ENCODE measurements at regions not wholly inside any gene's neighbourhood (a gene's known extent, or its start where the extent isn't known, plus 50 kb on each side); places are given as distances from the start of the nearest gene placed in this dataset.
A peak's percentile ranks its signal among the peaks of the same experiment; 100 is the strongest.
"Not testable (repeated sequence)": the region's sequence is repeated elsewhere in the genome, so short reads cannot be mapped to it uniquely, and the experiment has no call there.

DNA sequence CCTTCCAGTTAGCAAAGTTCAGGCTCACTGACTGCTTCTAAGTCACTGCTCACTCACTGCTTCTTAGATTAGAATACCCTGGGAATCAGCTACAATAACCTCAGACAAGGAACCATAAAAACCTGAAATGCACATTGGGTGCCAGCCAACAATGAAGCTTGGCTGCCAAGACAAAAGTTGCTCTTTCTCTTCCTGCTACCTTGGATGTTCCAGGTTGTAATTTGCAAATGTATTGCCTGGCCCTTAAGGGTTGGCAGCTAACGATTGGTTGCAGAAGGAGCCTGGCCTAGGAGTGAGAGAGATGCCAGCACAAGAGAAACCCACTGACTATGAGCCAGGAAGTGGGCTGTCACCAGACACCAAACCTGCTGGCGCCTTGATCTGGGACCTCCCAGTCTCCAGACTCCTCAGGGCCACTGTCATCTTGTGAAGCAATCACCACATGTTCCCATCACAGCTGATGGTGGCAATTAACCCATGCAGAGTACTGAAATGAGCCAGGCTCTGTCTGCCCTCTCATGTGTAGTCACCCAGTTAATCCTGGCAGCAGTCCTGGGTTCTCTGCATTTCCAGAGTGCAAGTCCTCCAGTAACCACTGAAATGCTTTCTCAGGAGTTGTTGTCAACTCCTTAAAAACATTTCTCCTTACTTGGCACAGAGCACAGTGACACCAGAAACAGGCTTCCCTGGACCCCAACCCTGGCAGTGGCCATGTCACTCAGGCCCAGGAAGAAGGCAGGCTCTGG is 240.3 kb upstream of the NPAP1 start:
- not testable (repeated sequence) for DNase-seq (ENCODE audit: low read depth in 6 of 9, low spot score in 9 of 9); H3K4me3 ChIP-seq (ENCODE audit: low read length in 2 of 2); H3K4me1 ChIP-seq (ENCODE audit: control insufficient read depth in 2 of 2, insufficient read depth in 2 of 2, low read length in 2 of 2); H3K9me3 ChIP-seq (ENCODE audit: control insufficient read depth in 2 of 2, insufficient read depth in 1 of 2, low read length in 1 of 2); H3K27ac ChIP-seq (ENCODE audit: low read depth in 1 of 2, low read length in 1 of 2); H3K36me3 ChIP-seq (ENCODE audit: control insufficient read depth in 2 of 2, insufficient read depth in 2 of 2, low read length in 1 of 2); H3K27me3 ChIP-seq (ENCODE audit: control insufficient read depth in 2 of 2, insufficient read depth in 1 of 2, low read length in 1 of 2)
- WGBS = 63% methylated on average over 2 of the region's 2 CpGs

GRCh38 chr15:24437270-24437669 is 238.3 kb upstream of the NPAP1 start:
- not testable (repeated sequence) for DNase-seq (ENCODE audit: low read depth in 6 of 9, low spot score in 9 of 9); H3K9me3 ChIP-seq (ENCODE audit: control insufficient read depth in 2 of 2, insufficient read depth in 1 of 2, low read length in 1 of 2); H3K27me3 ChIP-seq (ENCODE audit: control insufficient read depth in 2 of 2, insufficient read depth in 1 of 2, low read length in 1 of 2); H3K4me3 ChIP-seq (ENCODE audit: low read length in 2 of 2); H3K36me3 ChIP-seq (ENCODE audit: control insufficient read depth in 2 of 2, insufficient read depth in 2 of 2, low read length in 1 of 2); H3K27ac ChIP-seq (ENCODE audit: low read depth in 1 of 2, low read length in 1 of 2); H3K4me1 ChIP-seq (ENCODE audit: control insufficient read depth in 2 of 2, insufficient read depth in 2 of 2, low read length in 2 of 2)
- WGBS = 63% methylated on average over 4 of the region's 5 CpGs

- H3K27me3 ChIP-seq (ENCODE audit: control insufficient read depth in 2 of 2, insufficient read depth in 1 of 2, low read length in 1 of 2); H3K27ac ChIP-seq (ENCODE audit: low read depth in 1 of 2, low read length in 1 of 2); H3K36me3 ChIP-seq (ENCODE audit: control insufficient read depth in 2 of 2, insufficient read depth in 2 of 2, low read length in 1 of 2); H3K9me3 ChIP-seq (ENCODE audit: control insufficient read depth in 2 of 2, insufficient read depth in 1 of 2, low read length in 1 of 2); H3K4me1 ChIP-seq (ENCODE audit: control insufficient read depth in 2 of 2, insufficient read depth in 2 of 2, low read length in 2 of 2); DNase-seq (ENCODE audit: low read depth in 6 of 9, low spot score in 9 of 9); H3K4me3 ChIP-seq (ENCODE audit: low read length in 2 of 2): not testable (repeated sequence)
- 37% methylated on average over 1 of the region's 1 CpG for WGBS
Observed at GRCh38 chr15:24437735-24438134, 237.8 kb upstream of the NPAP1 start.

- H3K27me3 ChIP-seq (ENCODE audit: control insufficient read depth in 2 of 2, insufficient read depth in 1 of 2, low read length in 1 of 2); H3K36me3 ChIP-seq (ENCODE audit: control insufficient read depth in 2 of 2, insufficient read depth in 2 of 2, low read length in 1 of 2); H3K4me1 ChIP-seq (ENCODE audit: control insufficient read depth in 2 of 2, insufficient read depth in 2 of 2, low read length in 2 of 2); H3K27ac ChIP-seq (ENCODE audit: low read depth in 1 of 2, low read length in 1 of 2); H3K9me3 ChIP-seq (ENCODE audit: control insufficient read depth in 2 of 2, insufficient read depth in 1 of 2, low read length in 1 of 2); H3K4me3 ChIP-seq (ENCODE audit: low read length in 2 of 2): not testable (repeated sequence)
- 45% methylated on average over 36 of the region's 49 CpGs for WGBS
- peak in 8 of 9 donors; percentile 0 to 53 (median 14) for DNase-seq (ENCODE audit: low read depth in 6 of 9, low spot score in 9 of 9)
Observed at GRCh38 chr15:24477107-24478025, 198.2 kb upstream of the NPAP1 start.

GRCh38 chr15:24485885-24486567 is 189.5 kb upstream of the NPAP1 start:
- H3K36me3 ChIP-seq (ENCODE audit: control insufficient read depth in 2 of 2, insufficient read depth in 2 of 2, low read length in 1 of 2); H3K27me3 ChIP-seq (ENCODE audit: control insufficient read depth in 2 of 2, insufficient read depth in 1 of 2, low read length in 1 of 2); DNase-seq (ENCODE audit: low read depth in 6 of 9, low spot score in 9 of 9); H3K9me3 ChIP-seq (ENCODE audit: control insufficient read depth in 2 of 2, insufficient read depth in 1 of 2, low read length in 1 of 2); H3K4me3 ChIP-seq (ENCODE audit: low read length in 2 of 2); H3K27ac ChIP-seq (ENCODE audit: low read depth in 1 of 2, low read length in 1 of 2); H3K4me1 ChIP-seq (ENCODE audit: control insufficient read depth in 2 of 2, insufficient read depth in 2 of 2, low read length in 2 of 2): not testable (repeated sequence)
- 90% methylated on average over 14 of the region's 14 CpGs for WGBS

- not testable (repeated sequence) for H3K9me3 ChIP-seq (ENCODE audit: control insufficient read depth in 2 of 2, insufficient read depth in 1 of 2, low read length in 1 of 2); H3K27me3 ChIP-seq (ENCODE audit: control insufficient read depth in 2 of 2, insufficient read depth in 1 of 2, low read length in 1 of 2); DNase-seq (ENCODE audit: low read depth in 6 of 9, low spot score in 9 of 9); H3K27ac ChIP-seq (ENCODE audit: low read depth in 1 of 2, low read length in 1 of 2); H3K36me3 ChIP-seq (ENCODE audit: control insufficient read depth in 2 of 2, insufficient read depth in 2 of 2, low read length in 1 of 2); H3K4me1 ChIP-seq (ENCODE audit: control insufficient read depth in 2 of 2, insufficient read depth in 2 of 2, low read length in 2 of 2); H3K4me3 ChIP-seq (ENCODE audit: low read length in 2 of 2)
- WGBS = 78% methylated on average over 8 of the region's 8 CpGs
Observed at GRCh38 chr15:24488164-24488907, 187.2 kb upstream of the NPAP1 start.

DNA sequence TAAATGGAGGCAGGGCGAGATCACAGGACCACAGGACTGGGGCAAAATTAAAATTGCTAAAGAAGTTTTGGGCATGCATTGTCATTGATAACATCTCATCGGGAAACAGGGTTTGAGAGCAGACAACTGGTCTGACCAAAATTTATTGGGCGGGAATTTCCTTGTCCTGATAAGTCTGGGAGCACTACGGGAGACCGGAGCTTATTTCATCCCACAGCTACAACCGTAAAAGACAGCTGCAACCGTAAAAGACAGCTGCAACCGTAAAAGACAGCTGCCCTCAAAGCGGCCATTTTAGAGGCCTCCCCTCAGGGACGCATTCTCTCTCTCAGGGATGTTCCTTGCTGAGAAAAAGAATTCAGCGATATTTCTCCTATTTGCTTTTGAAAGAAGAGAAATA is 170.4 kb upstream of the NPAP1 start:
- H3K27me3 ChIP-seq (ENCODE audit: control insufficient read depth in 2 of 2, insufficient read depth in 1 of 2, low read length in 1 of 2); H3K4me3 ChIP-seq (ENCODE audit: low read length in 2 of 2); H3K36me3 ChIP-seq (ENCODE audit: control insufficient read depth in 2 of 2, insufficient read depth in 2 of 2, low read length in 1 of 2); DNase-seq (ENCODE audit: low read depth in 6 of 9, low spot score in 9 of 9); H3K4me1 ChIP-seq (ENCODE audit: control insufficient read depth in 2 of 2, insufficient read depth in 2 of 2, low read length in 2 of 2); H3K27ac ChIP-seq (ENCODE audit: low read depth in 1 of 2, low read length in 1 of 2); H3K9me3 ChIP-seq (ENCODE audit: control insufficient read depth in 2 of 2, insufficient read depth in 1 of 2, low read length in 1 of 2): not testable (repeated sequence)
- WGBS = 92% methylated on average over 11 of the region's 11 CpGs

- DNase-seq (ENCODE audit: low read depth in 6 of 9, low spot score in 9 of 9); H3K27me3 ChIP-seq (ENCODE audit: control insufficient read depth in 2 of 2, insufficient read depth in 1 of 2, low read length in 1 of 2); H3K9me3 ChIP-seq (ENCODE audit: control insufficient read depth in 2 of 2, insufficient read depth in 1 of 2, low read length in 1 of 2); H3K36me3 ChIP-seq (ENCODE audit: control insufficient read depth in 2 of 2, insufficient read depth in 2 of 2, low read length in 1 of 2); H3K27ac ChIP-seq (ENCODE audit: low read depth in 1 of 2, low read length in 1 of 2); H3K4me3 ChIP-seq (ENCODE audit: low read length in 2 of 2); H3K4me1 ChIP-seq (ENCODE audit: control insufficient read depth in 2 of 2, insufficient read depth in 2 of 2, low read length in 2 of 2): not testable (repeated sequence)
- WGBS = 88% methylated on average over 1 of the region's 1 CpG
Observed at GRCh38 chr15:24509714-24510113, 165.9 kb upstream of the NPAP1 start.
